IMR-90 (cell line): ENCODE measurements at regions not wholly inside any gene's neighbourhood (a gene's known extent, or its start where the extent isn't known, plus 50 kb on each side); places are given as distances from the start of the nearest gene placed in this dataset.
A peak's percentile ranks its signal among the peaks of the same experiment; 100 is the strongest.

Experiments
- CEBPB ChIP-seq: IDR thresholded peaks from 2 replicates; pipeline ENCODE4 v1.6.1; 2012; ENCODE audit warnings: low read depth, low read length, improper control_type of control experiment
- CTCF ChIP-seq: conservative IDR thresholded peaks from 2 replicates; pipeline ENCODE4 v1.5.1; 2012; ENCODE audit warnings: mild to moderate bottlenecking, low read depth, low read length, improper control_type of control experiment
- POLR2A ChIP-seq: IDR thresholded peaks from 2 replicates; pipeline ENCODE4 v1.6.1; 2012; ENCODE audit warnings: mild to moderate bottlenecking, low read depth, low read length
- USF2 ChIP-seq: fragments of 150-350 bp; IDR thresholded peaks from 2 replicates; pipeline ENCODE4 v1.6.1; 2017; ENCODE audit warnings: mild to moderate bottlenecking, antibody characterized with exemption, low read length, low read depth

- TF ChIP-seq POLR2A (no peak), CEBPB (no peak), USF2 (no peak), CTCF (peak; percentile 61)
These were observed 98.3 kb upstream of the MAOA start for GRCh38 chrX:43557792-43558191.
